CD4-positive, alpha-beta T cell (primary cell): ENCODE measurements at regions not wholly inside any gene's neighbourhood (a gene's known extent, or its start where the extent isn't known, plus 50 kb on each side); places are given as distances from the start of the nearest gene placed in this dataset.

Experiments used
- ATAC-seq: fragments of 200-7000 bp; cut with Tn5 transposase; one replicate; pipeline ENCODE4 v1.10.0; 2022; ENCODE audit warnings: mild to moderate bottlenecking; ENCODE audit not compliant: poor library complexity
- CTCF ChIA-PET: fragments of 350-600 bp; sonication (Branson Sonifier 250); formaldehyde crosslinking; loops from one replicate; lab custom pipeline; 2021; ENCODE audit warnings: antibody characterized with exemption, inconsistent platforms; lab: Charles Lee
- POLR2A ChIA-PET: fragments of 350-600 bp; sonication (Branson Sonifier 250); formaldehyde crosslinking; loops from one replicate; lab custom pipeline; 2021; ENCODE audit warnings: antibody characterized with exemption, inconsistent platforms; lab: Charles Lee
- DNase-seq, 14 experiments: peaks; one replicate each; pipeline ENCODE4 v3.0.0-alpha.2; 2013 to 2020; ENCODE audit warnings: mixed read lengths in 2 of 14
- H3K27ac ChIP-seq, 2 donors: one replicate each; pipeline versions ENCODE4 v1.5.1 to v1.7.0; 2013; ENCODE audit warnings: low read length in 2 of 2, low read depth in 1 of 2, mild to moderate bottlenecking in 1 of 2
- H3K27me3 ChIP-seq, 2 experiments: 1 replicate in 1 of 2; 2 replicates in 1 of 2; pipeline versions ENCODE4 v1.6.1 to v1.7.0; 2013; ENCODE audit warnings: low read length in 2 of 2, control low read depth in 1 of 2, mild to moderate bottlenecking in 1 of 2, moderate library complexity in 1 of 2; ENCODE audit not compliant: insufficient read depth in 2 of 2, control insufficient read depth in 1 of 2
- H3K36me3 ChIP-seq: one replicate; pipeline ENCODE4 v1.6.1; 2013; ENCODE audit warnings: low read length, control low read depth; ENCODE audit not compliant: insufficient read depth
- H3K4me1 ChIP-seq: one replicate; pipeline ENCODE4 v1.6.1; 2013; ENCODE audit warnings: low read length, control low read depth; ENCODE audit not compliant: insufficient read depth
- H3K4me3 ChIP-seq: one replicate; pipeline ENCODE4 v1.5.1; 2013; ENCODE audit warnings: mild to moderate bottlenecking, low read length, moderate library complexity
- H3K9me3 ChIP-seq, 2 experiments: 1 replicate in 1 of 2; 2 replicates in 1 of 2; pipeline versions ENCODE4 v1.6.1 to v1.7.0; 2013; ENCODE audit warnings: low read length in 2 of 2, mild to moderate bottlenecking in 2 of 2, control low read depth in 1 of 2, moderate library complexity in 1 of 2; ENCODE audit not compliant: control insufficient read depth in 1 of 2, insufficient read depth in 1 of 2
- H3K27ac Mint-ChIP-seq: one replicate; pipeline ENCODE4 v1.8.0; 2020; ENCODE audit warnings: mixed read lengths
- H3K27me3 Mint-ChIP-seq: one replicate; pipeline ENCODE4 v1.8.0; 2021; ENCODE audit warnings: mixed read lengths
- H3K36me3 Mint-ChIP-seq: one replicate; pipeline ENCODE4 v1.8.0; 2021; ENCODE audit warnings: low read depth, mixed read lengths
- H3K4me1 Mint-ChIP-seq: one replicate; pipeline ENCODE4 v1.8.0; 2021; ENCODE audit warnings: low read depth, mixed read lengths
- H3K4me3 Mint-ChIP-seq: one replicate; pipeline ENCODE4 v1.8.0; 2020; ENCODE audit warnings: mild to moderate bottlenecking, mixed read lengths
- H3K9me3 Mint-ChIP-seq: one replicate; pipeline ENCODE4 v1.8.0; 2020; ENCODE audit warnings: mixed read lengths
- intact Hi-C, 2 experiments: fragments of 100-400 bp; cut with DNase I in 1 of 2; cut with micrococcal nuclease in 1 of 2; formaldehyde crosslinking; loops; one replicate each; pipeline versions ENCODE4 v1.15.1 to v1.9.0; 2023 to 2025; cut with DNase I, micrococcal nuclease
- TF ChIP-seq, protein P1 (sequence below): fragments of 200-600 bp; IDR thresholded peaks from one replicate; pipeline ENCODE4 v1.8.0; 2022; ENCODE audit warnings: antibody characterized with exemption, mild to moderate bottlenecking

DNA sequence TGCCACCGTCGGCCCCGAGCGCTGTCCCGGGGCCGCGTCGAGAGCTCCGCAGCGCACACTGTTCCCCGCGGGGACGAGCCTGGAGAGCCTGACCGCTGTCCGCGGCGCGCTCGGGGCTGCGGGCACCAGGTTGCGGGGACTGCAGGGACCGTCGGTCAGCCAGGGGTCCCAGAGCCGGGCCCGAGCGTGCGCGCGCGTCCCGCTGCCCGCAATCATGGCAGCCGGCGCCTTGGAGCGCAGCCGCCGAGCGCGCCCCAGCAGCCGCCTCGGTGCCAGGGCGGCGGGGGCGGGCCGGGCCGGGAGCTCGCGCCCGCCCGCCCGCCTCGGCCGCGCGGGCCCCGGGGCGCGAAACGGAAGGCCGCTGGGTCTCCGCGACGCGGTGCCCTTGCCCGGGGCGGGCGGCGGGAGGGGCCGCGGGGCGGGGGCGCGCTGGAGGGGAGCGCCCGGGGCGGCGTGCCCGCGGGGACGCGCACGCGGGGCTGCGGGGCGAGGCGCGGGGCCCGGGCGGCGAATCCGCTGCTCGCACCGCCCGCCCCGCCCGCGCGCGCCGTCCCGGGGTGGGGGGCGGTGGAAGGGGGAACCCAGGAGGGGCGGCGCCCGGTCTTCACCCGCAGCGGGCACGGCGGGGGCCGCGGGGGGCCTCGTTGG is 79.4 kb upstream of the PPARA start:
- Mint-ChIP-seq H3K4me3 (no peak overlapping the region), H3K27me3 (no peaks in the 10 kb centered on the region), H3K9me3 (no peaks in the 10 kb centered on the region), H3K36me3 (peaks cover under 1% of the 10 kb centered on the region), H3K4me1 (peaks cover 54% of the 10 kb centered on the region), H3K27ac (peak overlapping the region; percentile 78)
- intact Hi-C loops = loop anchor here (1.0 to 5.0 kb wide), 3 partner anchors 16 to 81 kb away; partner anchors contain the start of gene PPARA (in 1 of the 2)
- TF ChIP-seq, protein P1, sequence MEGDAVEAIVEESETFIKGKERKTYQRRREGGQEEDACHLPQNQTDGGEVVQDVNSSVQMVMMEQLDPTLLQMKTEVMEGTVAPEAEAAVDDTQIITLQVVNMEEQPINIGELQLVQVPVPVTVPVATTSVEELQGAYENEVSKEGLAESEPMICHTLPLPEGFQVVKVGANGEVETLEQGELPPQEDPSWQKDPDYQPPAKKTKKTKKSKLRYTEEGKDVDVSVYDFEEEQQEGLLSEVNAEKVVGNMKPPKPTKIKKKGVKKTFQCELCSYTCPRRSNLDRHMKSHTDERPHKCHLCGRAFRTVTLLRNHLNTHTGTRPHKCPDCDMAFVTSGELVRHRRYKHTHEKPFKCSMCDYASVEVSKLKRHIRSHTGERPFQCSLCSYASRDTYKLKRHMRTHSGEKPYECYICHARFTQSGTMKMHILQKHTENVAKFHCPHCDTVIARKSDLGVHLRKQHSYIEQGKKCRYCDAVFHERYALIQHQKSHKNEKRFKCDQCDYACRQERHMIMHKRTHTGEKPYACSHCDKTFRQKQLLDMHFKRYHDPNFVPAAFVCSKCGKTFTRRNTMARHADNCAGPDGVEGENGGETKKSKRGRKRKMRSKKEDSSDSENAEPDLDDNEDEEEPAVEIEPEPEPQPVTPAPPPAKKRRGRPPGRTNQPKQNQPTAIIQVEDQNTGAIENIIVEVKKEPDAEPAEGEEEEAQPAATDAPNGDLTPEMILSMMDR = no peak
- H3K4me3 ChIP-seq = peak overlapping the region; percentile 63
- peak in 12 of 14 experiments; percentile 22 to 75 (median 56) for DNase-seq
- no peaks in the 10 kb centered on the region for H3K9me3 ChIP-seq
- peak overlapping the region in 1 of 2 donors; percentile 70 for H3K27ac ChIP-seq
- ATAC-seq = peak; percentile 53
- CTCF ChIA-PET = interaction anchor here (0.6 to 1.0 kb wide), 2 partner anchors 17 to 65 kb away, joined by 3 read pairs; no protein-coding TSS in a partner anchor
- H3K4me1 ChIP-seq = peaks cover 55% of the 10 kb centered on the region
- peaks cover 3% of the 10 kb centered on the region for H3K36me3 ChIP-seq
- H3K27me3 ChIP-seq = peaks cover 0 to 10% of the 10 kb centered on the region in 2 experiments
- POLR2A ChIA-PET = interaction anchor here (0.7 to 3.3 kb wide), 6 partner anchors 18 to 78 kb away, joined by 3 to 33 read pairs (median 14); no protein-coding TSS in a partner anchor

DNA sequence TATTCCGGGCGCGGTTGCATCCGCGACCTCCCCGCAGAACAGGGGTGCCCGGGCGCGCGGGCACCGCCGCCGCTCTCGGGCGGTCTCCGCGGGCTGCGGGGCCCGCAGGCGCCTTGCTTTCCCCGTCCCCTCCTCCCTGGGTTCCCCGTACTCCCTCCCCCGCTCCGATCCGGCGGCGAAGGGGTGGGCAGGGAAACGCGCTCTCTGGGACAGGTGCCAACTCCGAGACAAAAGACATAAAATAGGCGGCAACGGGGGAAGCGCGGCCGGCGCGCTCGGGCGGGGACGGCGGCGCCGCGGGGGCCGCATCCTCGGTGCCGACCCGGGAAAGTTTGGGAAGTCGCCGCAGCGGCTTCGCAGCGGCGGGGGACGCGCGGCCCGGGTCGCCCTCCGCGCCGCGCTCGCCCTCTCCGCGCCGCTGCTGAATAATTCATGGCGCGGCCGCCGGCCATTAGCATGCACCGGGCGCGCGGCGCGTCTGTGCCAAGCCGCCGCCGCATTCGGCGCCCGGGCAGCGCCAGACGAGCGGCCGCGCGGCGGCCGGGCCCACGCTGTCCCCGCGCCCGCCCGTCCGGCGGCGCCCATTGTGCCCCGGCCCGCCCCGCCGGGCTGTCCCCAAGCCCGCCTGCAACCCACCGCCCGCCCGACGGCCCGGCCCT is 78.7 kb upstream of the PPARA start:
- Histone ChIP-seq H3K27me3 (peaks cover 0 to 10% of the 10 kb centered on the region in 2 experiments), H3K36me3 (peaks cover 4% of the 10 kb centered on the region), H3K4me1 (peaks cover 56% of the 10 kb centered on the region), H3K4me3 (peak overlapping the region; percentile 38), H3K27ac (peak overlapping the region in 1 of 2 donors; percentile 46), H3K9me3 (no peaks in the 10 kb centered on the region)
- DNase-seq = peak; percentile 45 to 80 (median 60)
- peak overlapping the region; percentile 90 for H3K4me3 Mint-ChIP-seq
- intact Hi-C loops = loop anchor here (2.0 to 5.0 kb wide), 3 partner anchors 35 to 81 kb away; partner anchors contain the start of gene PPARA (in 1 of the 2)
- peaks cover 4% of the 10 kb centered on the region for H3K36me3 Mint-ChIP-seq
- H3K9me3 Mint-ChIP-seq = no peaks in the 10 kb centered on the region
- H3K27ac Mint-ChIP-seq = peak overlapping the region; percentile 78
- ChIA-PET POLR2A (interaction anchor here (1.2 to 3.3 kb wide), 7 partner anchors 18 to 35 kb away, joined by 3 to 33 read pairs (median 10); no protein-coding TSS in a partner anchor), CTCF (interaction anchor here (1.4 kb wide), 1 partner anchor 19 kb away, joined by 6 read pairs; no protein-coding TSS in a partner anchor)
- no peaks in the 10 kb centered on the region for H3K27me3 Mint-ChIP-seq
- peaks cover 55% of the 10 kb centered on the region for H3K4me1 Mint-ChIP-seq
- peak; percentile 28 for ATAC-seq
- TF ChIP-seq, protein P1 = no peak

DNA sequence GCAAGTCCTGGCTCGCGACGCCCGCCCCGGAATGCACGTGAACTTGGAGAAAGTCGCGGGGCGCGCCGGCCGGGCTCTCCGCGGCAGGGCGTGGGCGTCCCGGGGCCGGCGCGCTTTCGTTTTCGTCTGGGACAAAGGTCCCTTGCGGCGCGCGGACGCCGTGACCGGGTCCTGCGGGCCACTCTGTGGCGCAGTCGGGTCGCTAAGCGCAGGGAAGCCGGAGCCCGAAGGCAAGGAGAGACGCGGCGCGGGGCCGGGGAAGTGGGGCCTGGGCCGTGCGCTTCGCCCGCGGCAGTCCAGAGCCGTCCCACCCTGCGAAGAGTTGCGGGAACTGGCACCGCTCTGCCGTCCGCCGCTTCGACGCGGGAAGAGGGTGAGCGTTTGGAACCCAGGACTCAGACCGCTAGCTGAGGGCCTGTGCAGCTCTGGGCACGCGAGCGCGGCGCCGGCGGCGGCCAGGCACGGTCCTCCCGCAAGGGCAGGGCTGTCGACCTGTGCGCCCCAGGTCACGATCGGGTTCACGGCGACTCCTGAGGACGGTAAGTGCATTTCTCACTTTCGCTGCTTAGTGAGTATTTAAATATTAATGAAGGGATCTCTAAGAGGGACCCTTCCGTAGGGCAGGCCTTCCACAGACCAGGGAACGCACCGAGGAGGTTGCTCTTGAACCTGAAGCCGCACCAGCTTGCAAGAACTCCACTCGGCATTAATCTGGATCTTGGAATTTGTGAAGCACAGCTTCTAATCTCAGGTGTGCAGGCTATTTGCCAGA is 78.0 kb upstream of the PPARA start:
- peaks cover 4% of the 10 kb centered on the region for H3K36me3 ChIP-seq
- H3K9me3 ChIP-seq = no peaks in the 10 kb centered on the region
- peaks cover 48% of the 10 kb centered on the region for H3K4me1 Mint-ChIP-seq
- H3K4me3 ChIP-seq = peak overlapping the region; percentile 39
- TF ChIP-seq, protein P1 = no peak
- H3K4me1 ChIP-seq = peaks cover 56% of the 10 kb centered on the region
- peak overlapping the region; percentile 72 for H3K27ac Mint-ChIP-seq
- POLR2A ChIA-PET = interaction anchor here (0.6 to 2.6 kb wide), 6 partner anchors 19 to 68 kb away, joined by 3 to 10 read pairs (median 3); no protein-coding TSS in a partner anchor
- DNase-seq (peak in 8 of 14 experiments; percentile 15 to 63 (median 46)), ATAC-seq (peak; percentile 3)
- peak overlapping the region; percentile 83 for H3K4me3 Mint-ChIP-seq
- CTCF ChIA-PET = interaction anchor here (0.6 to 2.2 kb wide), 5 partner anchors 19 to 727 kb away, joined by 3 to 12 read pairs (median 6); no protein-coding TSS in a partner anchor
- H3K27me3 ChIP-seq = peaks cover 0 to 10% of the 10 kb centered on the region in 2 experiments
- peaks cover 4% of the 10 kb centered on the region for H3K36me3 Mint-ChIP-seq
- intact Hi-C loops = loop anchor here in 1 of 2 experiments (2.0 to 5.0 kb wide), 2 partner anchors 59 to 80 kb away; partner anchors contain the start of gene PPARA
- H3K27ac ChIP-seq = no peak overlapping the region
- no peaks in the 10 kb centered on the region for H3K27me3 Mint-ChIP-seq
- H3K9me3 Mint-ChIP-seq = no peaks in the 10 kb centered on the region
